RWPE2 (cell line): ENCODE measurements at regions not wholly inside any gene's neighbourhood (a gene's known extent, or its start where the extent isn't known, plus 50 kb on each side); places are given as distances from the start of the nearest gene placed in this dataset.

Experiments
- ATAC-seq: fragments of 200-7000 bp; cut with Tn5 transposase; 3 replicates; pipeline ENCODE4 v1.9.1; 2021; ENCODE audit warnings: low read depth
- DNase-seq: peaks from one replicate; pipeline ENCODE4 v3.0.0-alpha.2; 2020; ENCODE audit warnings: low spot score
- H3K27ac ChIP-seq: fragments of 450-650 bp; 2 replicates; pipeline ENCODE4 v1.5.1; 2017; ENCODE audit warnings: mild to moderate bottlenecking; ENCODE audit not compliant: poor library complexity, severe bottlenecking
- H3K27me3 ChIP-seq: fragments of 250-450 bp; sonication (Bioruptor Pico); 2 replicates; pipeline ENCODE4 v1.5.1; 2021; ENCODE audit warnings: mild to moderate bottlenecking, moderate library complexity; ENCODE audit not compliant: insufficient read depth, poor library complexity, severe bottlenecking
- H3K36me3 ChIP-seq: fragments of 250-450 bp; sonication (Bioruptor Pico); 2 replicates; pipeline ENCODE4 v1.5.1; 2020; ENCODE audit warnings: low read depth, mild to moderate bottlenecking, moderate library complexity
- H3K4me1 ChIP-seq: fragments of 250-450 bp; sonication (Bioruptor Pico); 2 replicates; pipeline ENCODE4 v1.5.1; 2021; ENCODE audit warnings: mild to moderate bottlenecking, moderate library complexity; ENCODE audit not compliant: insufficient read depth, poor library complexity, severe bottlenecking
- H3K4me3 ChIP-seq: fragments of 250-450 bp; sonication (Bioruptor Pico); 2 replicates; pipeline ENCODE4 v1.5.1; 2021; ENCODE audit warnings: mild to moderate bottlenecking, moderate library complexity; ENCODE audit not compliant: severe bottlenecking
- H3K9me3 ChIP-seq: fragments of 250-450 bp; sonication (Bioruptor Pico); 2 replicates; pipeline ENCODE4 v1.5.1; 2021; ENCODE audit warnings: mild to moderate bottlenecking, moderate library complexity; ENCODE audit not compliant: severe bottlenecking
- TF ChIP-seq, protein P1 (sequence below): fragments of 450-650 bp; IDR thresholded peaks from one replicate; pipeline ENCODE4 v1.5.1; 2017; ENCODE audit warnings: mild to moderate bottlenecking, moderate library complexity; ENCODE audit not compliant: poor library complexity, severe bottlenecking

DNA sequence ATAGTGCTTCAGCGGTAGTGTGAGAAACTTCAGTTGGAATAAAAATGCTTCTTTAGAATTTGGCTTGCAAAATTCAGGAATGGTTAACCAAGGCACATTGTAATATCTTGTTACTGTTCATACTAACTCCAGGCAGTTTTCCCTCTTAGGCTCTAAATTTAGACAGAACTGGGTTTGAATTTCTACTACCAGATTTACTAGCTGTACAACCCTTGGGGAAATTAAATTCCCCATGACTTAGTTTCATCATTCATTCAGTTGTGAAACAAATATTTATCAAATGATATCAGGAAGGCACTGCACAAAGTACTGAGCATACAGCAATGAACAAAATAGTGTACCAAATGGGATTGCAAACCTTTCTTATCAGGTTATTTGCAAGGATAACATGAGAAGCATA lies 135.0 kb upstream of the IL15 start:
- Histone ChIP-seq H3K27me3 (no peaks in the 10 kb centered on the region), H3K36me3 (no peaks in the 10 kb centered on the region), H3K9me3 (no peaks in the 10 kb centered on the region), H3K4me1 (peaks cover 8% of the 10 kb centered on the region), H3K27ac (no peak overlapping the region), H3K4me3 (no peak overlapping the region)
- ATAC-seq (no peak), DNase-seq (no peak)
- TF ChIP-seq, protein P1, sequence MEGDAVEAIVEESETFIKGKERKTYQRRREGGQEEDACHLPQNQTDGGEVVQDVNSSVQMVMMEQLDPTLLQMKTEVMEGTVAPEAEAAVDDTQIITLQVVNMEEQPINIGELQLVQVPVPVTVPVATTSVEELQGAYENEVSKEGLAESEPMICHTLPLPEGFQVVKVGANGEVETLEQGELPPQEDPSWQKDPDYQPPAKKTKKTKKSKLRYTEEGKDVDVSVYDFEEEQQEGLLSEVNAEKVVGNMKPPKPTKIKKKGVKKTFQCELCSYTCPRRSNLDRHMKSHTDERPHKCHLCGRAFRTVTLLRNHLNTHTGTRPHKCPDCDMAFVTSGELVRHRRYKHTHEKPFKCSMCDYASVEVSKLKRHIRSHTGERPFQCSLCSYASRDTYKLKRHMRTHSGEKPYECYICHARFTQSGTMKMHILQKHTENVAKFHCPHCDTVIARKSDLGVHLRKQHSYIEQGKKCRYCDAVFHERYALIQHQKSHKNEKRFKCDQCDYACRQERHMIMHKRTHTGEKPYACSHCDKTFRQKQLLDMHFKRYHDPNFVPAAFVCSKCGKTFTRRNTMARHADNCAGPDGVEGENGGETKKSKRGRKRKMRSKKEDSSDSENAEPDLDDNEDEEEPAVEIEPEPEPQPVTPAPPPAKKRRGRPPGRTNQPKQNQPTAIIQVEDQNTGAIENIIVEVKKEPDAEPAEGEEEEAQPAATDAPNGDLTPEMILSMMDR, result no peak

DNA sequence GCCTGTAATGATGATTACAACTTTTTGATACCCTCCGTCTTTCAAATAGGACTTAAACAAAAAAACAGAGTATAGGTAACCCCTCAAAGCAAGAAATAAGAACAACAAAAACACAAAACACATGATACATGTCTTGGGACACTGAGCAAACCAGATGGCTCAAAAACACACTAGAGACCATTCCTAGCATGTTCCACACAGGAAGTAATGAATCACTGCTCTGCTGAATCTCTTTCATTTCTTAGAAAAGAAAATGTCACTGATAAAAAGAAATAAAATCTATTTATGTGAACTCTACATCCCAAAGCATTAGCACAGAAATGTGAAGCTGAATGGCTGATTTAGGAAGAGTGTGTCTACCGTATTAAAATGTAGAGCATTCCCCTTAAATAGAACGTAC lies 134.5 kb upstream of the IL15 start:
- Histone ChIP-seq H3K27ac (no peak overlapping the region), H3K27me3 (no peaks in the 10 kb centered on the region), H3K36me3 (no peaks in the 10 kb centered on the region), H3K9me3 (no peaks in the 10 kb centered on the region), H3K4me1 (peaks cover 8% of the 10 kb centered on the region), H3K4me3 (no peak overlapping the region)
- TF ChIP-seq, protein P1, result no peak
- DNase-seq, result no peak
- no peak; the same call in 2 of the 3 replicates for ATAC-seq

DNA sequence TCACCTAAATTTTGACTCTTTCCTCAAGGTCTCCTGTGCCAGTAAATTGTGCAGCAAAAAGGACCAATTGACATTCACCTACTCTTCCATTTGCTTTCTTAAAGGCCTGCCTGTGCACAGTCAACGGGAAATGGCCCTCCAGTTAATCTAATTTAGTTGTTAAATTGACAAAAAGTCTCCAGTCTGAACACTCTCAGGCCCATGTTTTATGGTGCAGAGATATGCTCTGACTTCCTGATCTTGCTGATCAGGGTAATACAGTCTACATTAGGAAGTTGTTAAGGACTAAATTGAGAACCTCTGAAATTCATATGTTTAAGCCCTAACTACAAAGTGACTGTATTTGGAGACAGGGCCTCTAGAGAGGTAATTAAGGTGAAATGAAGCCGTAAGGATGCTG lies 133.6 kb upstream of the IL15 start:
- no peak for DNase-seq
- H3K4me3 ChIP-seq, result no peak overlapping the region
- H3K9me3 ChIP-seq, result no peaks in the 10 kb centered on the region
- no peaks in the 10 kb centered on the region for H3K36me3 ChIP-seq
- no peak for ATAC-seq
- TF ChIP-seq, protein P1, result no peak
- no peak overlapping the region for H3K27ac ChIP-seq
- no peaks in the 10 kb centered on the region for H3K27me3 ChIP-seq
- peaks cover 8% of the 10 kb centered on the region for H3K4me1 ChIP-seq

DNA sequence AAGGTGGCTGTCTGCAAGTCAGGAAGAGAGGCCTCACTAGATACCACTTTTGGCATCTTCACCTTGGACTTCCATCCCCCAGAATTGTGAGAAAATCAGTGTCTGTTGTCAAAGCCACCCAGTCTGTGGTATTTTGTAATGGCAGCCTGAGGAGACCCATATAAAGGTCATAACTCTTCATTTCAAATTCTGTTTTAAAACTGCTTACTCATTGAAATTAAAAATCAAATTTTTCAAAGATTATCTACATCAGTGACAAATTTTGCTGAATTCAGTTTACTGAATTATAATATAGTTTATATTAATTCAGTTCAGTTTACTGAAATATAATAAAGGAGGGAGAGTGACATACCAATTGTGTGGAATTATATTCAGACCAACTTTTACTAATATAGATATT lies 133.1 kb upstream of the IL15 start:
- TF ChIP-seq, protein P1, result no peak
- Histone ChIP-seq H3K9me3 (no peaks in the 10 kb centered on the region), H3K4me3 (no peak overlapping the region), H3K4me1 (peaks cover 8% of the 10 kb centered on the region), H3K27me3 (no peaks in the 10 kb centered on the region), H3K27ac (no peak overlapping the region), H3K36me3 (no peaks in the 10 kb centered on the region)
- DNase-seq, result no peak
- no peak for ATAC-seq

DNA sequence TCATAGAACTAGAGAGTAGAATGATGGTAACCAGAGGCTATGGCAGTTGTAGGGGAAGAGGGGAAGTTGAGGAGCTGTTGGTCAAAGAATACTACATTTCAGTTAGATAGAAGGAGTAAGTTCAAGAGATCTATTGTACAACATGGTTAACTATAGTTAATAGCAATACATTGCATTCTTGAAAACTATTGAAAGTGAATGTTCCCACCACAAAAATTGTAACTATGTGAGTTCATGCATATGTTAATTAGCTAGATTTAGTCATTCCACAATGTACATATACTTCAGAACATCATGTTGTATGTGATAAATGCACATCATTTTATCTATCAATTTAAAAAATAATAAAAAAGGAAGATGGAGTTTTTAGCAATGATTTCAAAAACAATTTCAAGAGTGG lies 125.3 kb upstream of the IL15 start:
- no peaks in the 10 kb centered on the region for H3K4me1 ChIP-seq
- ATAC-seq, result no peak
- H3K27me3 ChIP-seq, result no peaks in the 10 kb centered on the region
- no peaks in the 10 kb centered on the region for H3K36me3 ChIP-seq
- H3K4me3 ChIP-seq, result no peak overlapping the region
- no peak for DNase-seq
- H3K9me3 ChIP-seq, result no peaks in the 10 kb centered on the region
- H3K27ac ChIP-seq, result no peak overlapping the region
- TF ChIP-seq, protein P1, result no peak
